Panc1 (cell line): ENCODE measurements at regions not wholly inside any gene's neighbourhood (a gene's known extent, or its start where the extent isn't known, plus 50 kb on each side); places are given as distances from the start of the nearest gene placed in this dataset.

Source experiments
- ATAC-seq: fragments of 200-7000 bp; cut with Tn5 transposase; 2 replicates; pipeline ENCODE4 v1.9.1; 2020; ENCODE audit warnings: mild to moderate bottlenecking, moderate library complexity
- BruUV-seq: library from RNA; stranded (reverse); fragments of 400-500 nt; replicated peaks from 2 replicates; lab custom pipeline; 2021; lab: Mats Ljungman, UMichigan
- CTCF ChIA-PET: fragments of 300-600 bp; sonication (Branson Sonifier 250); formaldehyde crosslinking; loops from one replicate; lab custom pipeline; 2022; ENCODE audit warnings: antibody characterized with exemption; lab: Charles Lee
- POLR2A ChIA-PET: fragments of 300-600 bp; sonication (Branson Sonifier 250); formaldehyde crosslinking; loops from one replicate; lab custom pipeline; 2022; ENCODE audit warnings: antibody characterized with exemption; lab: Charles Lee
- DNase-seq: peaks from one replicate; pipeline ENCODE4 v3.0.0-alpha.2; 2010; ENCODE audit warnings: low read depth, low spot score
- H3K27ac ChIP-seq: 2 replicates; pipeline ENCODE4 v1.5.1; 2011; ENCODE audit warnings: mild to moderate bottlenecking, low read length, inconsistent platforms
- H3K27me3 ChIP-seq: fragments of 200-500 bp; sonication (Bioruptor generic); 2 replicates; pipeline ENCODE4 v1.6.0; 2014; ENCODE audit warnings: low read length, inconsistent platforms; ENCODE audit not compliant: control insufficient read depth, insufficient read depth
- H3K36me3 ChIP-seq: fragments of 200-500 bp; sonication (Bioruptor generic); 2 replicates; pipeline ENCODE4 v1.5.1; 2014; ENCODE audit warnings: inconsistent platforms, mild to moderate bottlenecking, low read length, moderate library complexity; ENCODE audit not compliant: control insufficient read depth, insufficient read depth
- H3K4me1 ChIP-seq: 2 replicates; pipeline ENCODE4 v1.5.1; 2011; ENCODE audit warnings: inconsistent platforms, mild to moderate bottlenecking, low read length, moderate library complexity; ENCODE audit not compliant: control insufficient read depth, insufficient read depth
- H3K4me3 ChIP-seq, 2 experiments: 2 replicates each; pipeline ENCODE4 v1.5.1; 2011 to 2012; ENCODE audit warnings: low read depth in 2 of 2, low read length in 2 of 2, mild to moderate bottlenecking in 2 of 2, inconsistent platforms in 1 of 2, moderate library complexity in 1 of 2
- H3K9me3 ChIP-seq: fragments of 200-500 bp; sonication (Bioruptor generic); 2 replicates; pipeline ENCODE4 v1.5.1; 2014; ENCODE audit warnings: low read depth, mild to moderate bottlenecking, inconsistent platforms, low read length, moderate library complexity; ENCODE audit not compliant: control insufficient read depth, insufficient read depth
- POLR2AphosphoS5 ChIP-seq: IDR thresholded peaks from 2 replicates; pipeline ENCODE4 v1.6.1; 2012; ENCODE audit warnings: mild to moderate bottlenecking, low read depth, low read length, moderate library complexity
- REST ChIP-seq, 2 experiments: IDR thresholded peaks; 2 replicates each; pipeline ENCODE4 v1.6.1; 2011 to 2012; ENCODE audit warnings: low read depth in 2 of 2, control low read depth in 1 of 2, low read length in 1 of 2, mild to moderate bottlenecking in 1 of 2, moderate library complexity in 1 of 2; ENCODE audit not compliant: insufficient read depth in 1 of 2
- SIN3A ChIP-seq: IDR thresholded peaks from 2 replicates; pipeline ENCODE4 v1.6.1; 2012; ENCODE audit warnings: low read depth, mild to moderate bottlenecking, low read length, moderate library complexity, borderline replicate concordance; ENCODE audit not compliant: insufficient read depth
- TCF7L2 ChIP-seq: IDR thresholded peaks from 2 replicates; pipeline ENCODE4 v1.6.1; 2011; ENCODE audit warnings: mild to moderate bottlenecking, low read depth, low read length, inconsistent platforms
- in situ Hi-C: cut with HindIII; loops from 2 replicates; pipeline ENCODE4 v1.10.0; 2016; ENCODE audit warnings: low sequenced_read_pairs, low pct_unique_long_range_greater_than_20kb
- intact Hi-C: fragments of 100-400 bp; cut with micrococcal nuclease; formaldehyde crosslinking; loops from one replicate; pipeline ENCODE4 v1.10.0; 2022; ENCODE audit not compliant: unreplicated experiment
- TF ChIP-seq, protein P1 (sequence below): fragments of 450-650 bp; IDR thresholded peaks from 2 replicates; pipeline ENCODE4 v1.5.1; 2017; ENCODE audit warnings: mild to moderate bottlenecking

DNA sequence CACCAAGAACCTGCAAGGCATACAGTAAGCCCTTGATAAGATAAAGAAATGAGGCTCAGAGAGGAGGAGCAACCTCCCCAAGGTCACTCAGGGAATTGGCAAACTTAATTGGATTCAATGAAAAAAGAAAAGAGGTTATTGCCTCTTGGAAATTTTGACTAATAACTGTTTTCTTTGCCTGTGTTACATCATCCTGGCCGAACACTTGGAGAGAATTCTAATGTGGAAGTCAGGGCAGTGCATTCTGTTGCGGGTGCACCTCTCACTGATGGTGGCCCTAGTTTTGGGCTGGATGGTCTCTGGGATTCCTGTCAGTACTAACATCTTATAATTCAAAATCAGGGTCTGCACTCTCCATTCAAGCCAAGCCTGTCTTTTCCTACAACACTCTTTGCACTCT is 186.2 kb upstream of the BCOR start:
- no peak for TF ChIP-seq REST (IDR thresholded peaks at IDR 0.05; ENCODE audit: insufficient read depth in 1 of 2, low read depth in 2 of 2, low read length in 1 of 2)
- in situ Hi-C loops (no loop called here), intact Hi-C loops (no loop called here)
- no peak for DNase-seq
- POLR2A ChIA-PET: no interaction called here
- no peak overlapping the region for H3K27ac ChIP-seq
- no peak overlapping the region for H3K4me3 ChIP-seq
- ATAC-seq: no peak
- no peaks in the 10 kb centered on the region for H3K4me1 ChIP-seq
- CTCF ChIA-PET: no interaction called here
- no peaks in the 10 kb centered on the region for H3K27me3 ChIP-seq
- no peaks in the 10 kb centered on the region for H3K9me3 ChIP-seq
- no TSS peak for BruUV-seq
- H3K36me3 ChIP-seq: no peaks in the 10 kb centered on the region

- TF ChIP-seq REST (IDR thresholded peaks at IDR 0.05; ENCODE audit: insufficient read depth in 1 of 2, low read depth in 2 of 2, low read length in 1 of 2) (no peak), TCF7L2 (no peak), POLR2AphosphoS5 (no peak), SIN3A (no peak)
- TF ChIP-seq, protein P1, sequence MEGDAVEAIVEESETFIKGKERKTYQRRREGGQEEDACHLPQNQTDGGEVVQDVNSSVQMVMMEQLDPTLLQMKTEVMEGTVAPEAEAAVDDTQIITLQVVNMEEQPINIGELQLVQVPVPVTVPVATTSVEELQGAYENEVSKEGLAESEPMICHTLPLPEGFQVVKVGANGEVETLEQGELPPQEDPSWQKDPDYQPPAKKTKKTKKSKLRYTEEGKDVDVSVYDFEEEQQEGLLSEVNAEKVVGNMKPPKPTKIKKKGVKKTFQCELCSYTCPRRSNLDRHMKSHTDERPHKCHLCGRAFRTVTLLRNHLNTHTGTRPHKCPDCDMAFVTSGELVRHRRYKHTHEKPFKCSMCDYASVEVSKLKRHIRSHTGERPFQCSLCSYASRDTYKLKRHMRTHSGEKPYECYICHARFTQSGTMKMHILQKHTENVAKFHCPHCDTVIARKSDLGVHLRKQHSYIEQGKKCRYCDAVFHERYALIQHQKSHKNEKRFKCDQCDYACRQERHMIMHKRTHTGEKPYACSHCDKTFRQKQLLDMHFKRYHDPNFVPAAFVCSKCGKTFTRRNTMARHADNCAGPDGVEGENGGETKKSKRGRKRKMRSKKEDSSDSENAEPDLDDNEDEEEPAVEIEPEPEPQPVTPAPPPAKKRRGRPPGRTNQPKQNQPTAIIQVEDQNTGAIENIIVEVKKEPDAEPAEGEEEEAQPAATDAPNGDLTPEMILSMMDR: no peak
- POLR2A ChIA-PET: interaction anchor here (0.6 kb wide), 1 partner anchor 260 kb away, joined by 15 read pairs; no protein-coding TSS in a partner anchor
- no peak for DNase-seq
- H3K9me3 ChIP-seq: no peaks in the 10 kb centered on the region
- no peaks in the 10 kb centered on the region for H3K27me3 ChIP-seq
- in situ Hi-C loops: no loop called here
- intact Hi-C loops: no loop called here
- H3K27ac ChIP-seq: no peak overlapping the region
- no peaks in the 10 kb centered on the region for H3K4me1 ChIP-seq
- CTCF ChIA-PET: no interaction called here
- no peaks in the 10 kb centered on the region for H3K36me3 ChIP-seq
- no peak for ATAC-seq
- no TSS peak for BruUV-seq
- no peak overlapping the region for H3K4me3 ChIP-seq
Observed at GRCh38 chrX:40282946-40283660, 185.3 kb upstream of the BCOR start.
